KMS-11 (cell line): ENCODE measurements at regions not wholly inside any gene's neighbourhood (a gene's known extent, or its start where the extent isn't known, plus 50 kb on each side); places are given as distances from the start of the nearest gene placed in this dataset.

ENCODE experiments used
- H2AFZ ChIP-seq: fragments of 200-600 bp; sonication (generic); 2 replicates; pipeline ENCODE4 v1.6.1; 2016; ENCODE audit warnings: antibody characterized with exemption, mixed run types, low read depth
- H3K27ac ChIP-seq: fragments of 200-600 bp; sonication (generic); 2 replicates; pipeline ENCODE4 v1.6.1; 2016; ENCODE audit warnings: mild to moderate bottlenecking, mixed run types
- H3K27me3 ChIP-seq: fragments of 200-600 bp; sonication (generic); 2 replicates; pipeline ENCODE4 v1.6.1; 2017; ENCODE audit warnings: mild to moderate bottlenecking, low read depth, mixed run types, moderate library complexity; ENCODE audit not compliant: insufficient read depth
- H3K36me3 ChIP-seq: fragments of 200-600 bp; sonication (generic); 2 replicates; pipeline ENCODE4 v1.6.1; 2017; ENCODE audit warnings: mild to moderate bottlenecking, mixed run types; ENCODE audit not compliant: insufficient read depth
- H3K4me1 ChIP-seq: fragments of 200-600 bp; sonication (generic); 2 replicates; pipeline ENCODE4 v1.6.1; 2016; ENCODE audit warnings: mild to moderate bottlenecking, low read depth, mixed run types; ENCODE audit not compliant: poor library complexity, severe bottlenecking
- H3K4me2 ChIP-seq: fragments of 200-600 bp; sonication (generic); 2 replicates; pipeline ENCODE4 v1.7.0; 2016; ENCODE audit warnings: mild to moderate bottlenecking, mixed run types
- H3K4me3 ChIP-seq: fragments of 200-600 bp; sonication (generic); IDR thresholded peaks from 2 replicates; pipeline ENCODE4 v1.6.1; 2017; ENCODE audit warnings: low read depth, low read length, mixed read lengths; ENCODE audit not compliant: insufficient read depth
- H3K79me2 ChIP-seq: fragments of 200-600 bp; sonication (generic); 2 replicates; pipeline ENCODE4 v1.6.1; 2016; ENCODE audit warnings: low read depth, mixed run types; ENCODE audit not compliant: insufficient read depth
- H3K9ac ChIP-seq: fragments of 200-600 bp; sonication (generic); 2 replicates; pipeline ENCODE4 v1.6.1; 2016; ENCODE audit warnings: mild to moderate bottlenecking, mixed run types
- H4K20me1 ChIP-seq: fragments of 200-600 bp; sonication (generic); 2 replicates; pipeline ENCODE4 v1.6.1; 2016; ENCODE audit warnings: mild to moderate bottlenecking, mixed run types; ENCODE audit not compliant: insufficient read depth
- TF ChIP-seq, protein P1 (sequence below): fragments of 200-600 bp; sonication (generic); conservative IDR thresholded peaks from 2 replicates; pipeline ENCODE4 v1.6.1; 2017; ENCODE audit warnings: low read depth, mild to moderate bottlenecking, antibody characterized with exemption, low read length, moderate library complexity, mixed read lengths

DNA sequence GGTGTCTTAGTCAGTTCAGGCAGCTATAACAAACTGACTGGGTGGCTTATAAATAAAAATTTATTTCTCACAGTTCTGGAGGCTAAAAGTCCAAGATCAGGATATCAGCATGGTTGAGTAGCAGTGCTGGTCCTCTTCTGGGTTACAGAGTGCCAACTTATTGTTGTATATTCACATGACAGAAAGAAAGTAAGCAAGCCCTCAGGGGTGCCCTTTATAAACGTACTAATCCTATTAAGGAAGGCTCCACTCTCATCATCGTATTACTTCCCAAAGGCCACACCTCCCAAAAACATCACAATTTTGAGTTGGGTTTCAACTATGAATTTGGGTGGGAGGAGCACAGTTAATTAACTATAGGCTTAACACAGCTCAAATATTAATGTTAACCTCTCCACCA is 653.0 kb downstream of the DIPK2A start:
- no peaks in the 10 kb centered on the region for H3K27me3 ChIP-seq
- no peak overlapping the region for H2AFZ ChIP-seq
- TF ChIP-seq, protein P1, sequence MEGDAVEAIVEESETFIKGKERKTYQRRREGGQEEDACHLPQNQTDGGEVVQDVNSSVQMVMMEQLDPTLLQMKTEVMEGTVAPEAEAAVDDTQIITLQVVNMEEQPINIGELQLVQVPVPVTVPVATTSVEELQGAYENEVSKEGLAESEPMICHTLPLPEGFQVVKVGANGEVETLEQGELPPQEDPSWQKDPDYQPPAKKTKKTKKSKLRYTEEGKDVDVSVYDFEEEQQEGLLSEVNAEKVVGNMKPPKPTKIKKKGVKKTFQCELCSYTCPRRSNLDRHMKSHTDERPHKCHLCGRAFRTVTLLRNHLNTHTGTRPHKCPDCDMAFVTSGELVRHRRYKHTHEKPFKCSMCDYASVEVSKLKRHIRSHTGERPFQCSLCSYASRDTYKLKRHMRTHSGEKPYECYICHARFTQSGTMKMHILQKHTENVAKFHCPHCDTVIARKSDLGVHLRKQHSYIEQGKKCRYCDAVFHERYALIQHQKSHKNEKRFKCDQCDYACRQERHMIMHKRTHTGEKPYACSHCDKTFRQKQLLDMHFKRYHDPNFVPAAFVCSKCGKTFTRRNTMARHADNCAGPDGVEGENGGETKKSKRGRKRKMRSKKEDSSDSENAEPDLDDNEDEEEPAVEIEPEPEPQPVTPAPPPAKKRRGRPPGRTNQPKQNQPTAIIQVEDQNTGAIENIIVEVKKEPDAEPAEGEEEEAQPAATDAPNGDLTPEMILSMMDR, result no peak
- H4K20me1 ChIP-seq, result no peaks in the 10 kb centered on the region
- no peak overlapping the region for H3K4me2 ChIP-seq
- no peak overlapping the region for H3K27ac ChIP-seq
- H3K4me1 ChIP-seq, result no peaks in the 10 kb centered on the region
- no peak overlapping the region for H3K4me3 ChIP-seq
- H3K9ac ChIP-seq, result no peak overlapping the region
- H3K79me2 ChIP-seq, result no peaks in the 10 kb centered on the region
- H3K36me3 ChIP-seq, result no peaks in the 10 kb centered on the region

DNA sequence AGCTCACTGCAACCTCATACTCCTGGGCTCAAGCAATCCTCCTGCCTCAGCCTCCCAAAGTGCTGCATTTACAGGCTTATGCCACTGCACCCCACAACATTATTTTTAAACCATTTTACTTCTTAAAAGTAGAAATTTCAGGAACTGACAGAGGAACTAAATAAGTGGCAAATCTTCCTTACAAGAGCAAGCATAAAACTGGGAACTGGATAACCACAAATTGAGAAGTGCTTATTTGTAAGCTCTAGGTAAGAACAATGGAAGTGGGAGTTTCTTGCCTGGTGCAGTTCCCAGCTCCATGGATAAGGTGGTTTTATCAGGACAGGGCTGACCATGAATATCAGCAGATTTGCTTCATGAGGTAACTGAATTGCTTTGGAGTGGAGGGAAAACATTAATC is 655.2 kb downstream of the DIPK2A start:
- Histone ChIP-seq H3K27me3 (no peaks in the 10 kb centered on the region), H3K4me2 (no peak overlapping the region), H3K9ac (no peak overlapping the region), H3K36me3 (no peaks in the 10 kb centered on the region), H3K4me1 (no peaks in the 10 kb centered on the region), H4K20me1 (no peaks in the 10 kb centered on the region), H3K79me2 (no peaks in the 10 kb centered on the region), H3K27ac (no peak overlapping the region), H3K4me3 (no peak overlapping the region), H2AFZ (no peak overlapping the region)
- TF ChIP-seq, protein P1, result no peak

DNA sequence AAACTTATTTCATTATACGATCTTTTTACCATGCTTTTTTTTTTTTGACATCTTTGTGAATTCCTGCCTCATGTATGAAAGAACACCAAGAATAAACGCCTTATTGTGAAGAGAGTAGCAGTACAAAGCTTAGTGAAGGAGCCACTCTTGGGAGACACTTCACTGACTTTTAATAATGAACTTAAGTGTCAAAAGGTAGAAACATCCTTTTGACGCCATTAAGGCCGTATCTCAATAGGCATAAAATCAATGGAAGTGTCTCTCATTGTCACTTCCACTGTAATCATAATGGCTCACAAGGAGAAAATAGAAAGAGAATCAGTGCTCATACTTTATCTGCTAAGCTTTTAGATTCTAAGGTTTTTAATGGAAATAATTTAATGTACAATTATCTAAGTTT is 657.8 kb downstream of the DIPK2A start:
- H3K27ac ChIP-seq, result no peak overlapping the region
- no peaks in the 10 kb centered on the region for H3K4me1 ChIP-seq
- no peaks in the 10 kb centered on the region for H4K20me1 ChIP-seq
- no peak overlapping the region for H3K4me3 ChIP-seq
- no peak overlapping the region for H3K4me2 ChIP-seq
- H3K27me3 ChIP-seq, result no peaks in the 10 kb centered on the region
- H3K9ac ChIP-seq, result no peak overlapping the region
- no peaks in the 10 kb centered on the region for H3K79me2 ChIP-seq
- H3K36me3 ChIP-seq, result no peaks in the 10 kb centered on the region
- H2AFZ ChIP-seq, result no peak overlapping the region
- TF ChIP-seq, protein P1, result no peak

DNA sequence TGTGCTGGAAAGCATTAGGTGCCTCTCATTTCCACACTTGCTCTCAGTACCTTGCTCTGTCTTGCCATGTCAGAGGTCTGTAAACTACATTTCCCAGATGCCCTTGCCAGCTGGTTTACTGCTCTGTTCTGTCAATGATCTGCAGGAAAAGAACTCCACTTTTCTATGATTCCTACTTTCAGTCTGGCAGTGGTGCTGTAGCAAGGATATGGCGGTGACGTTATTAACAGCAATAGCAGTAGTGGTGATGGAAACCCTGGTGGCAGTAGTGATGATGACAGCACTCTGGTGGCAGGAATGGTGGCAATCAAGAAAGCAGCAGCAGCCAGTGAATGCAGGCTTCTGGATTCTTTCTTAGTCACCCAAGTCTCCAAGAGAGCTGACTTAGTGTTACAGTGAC is 665.2 kb downstream of the DIPK2A start:
- Histone ChIP-seq H3K9ac (no peak overlapping the region), H3K27me3 (no peaks in the 10 kb centered on the region), H3K4me2 (no peak overlapping the region), H3K79me2 (no peaks in the 10 kb centered on the region), H2AFZ (no peak overlapping the region), H3K4me1 (no peaks in the 10 kb centered on the region), H3K27ac (no peak overlapping the region), H4K20me1 (no peaks in the 10 kb centered on the region), H3K36me3 (no peaks in the 10 kb centered on the region), H3K4me3 (no peak overlapping the region)
- TF ChIP-seq, protein P1, result no peak

DNA sequence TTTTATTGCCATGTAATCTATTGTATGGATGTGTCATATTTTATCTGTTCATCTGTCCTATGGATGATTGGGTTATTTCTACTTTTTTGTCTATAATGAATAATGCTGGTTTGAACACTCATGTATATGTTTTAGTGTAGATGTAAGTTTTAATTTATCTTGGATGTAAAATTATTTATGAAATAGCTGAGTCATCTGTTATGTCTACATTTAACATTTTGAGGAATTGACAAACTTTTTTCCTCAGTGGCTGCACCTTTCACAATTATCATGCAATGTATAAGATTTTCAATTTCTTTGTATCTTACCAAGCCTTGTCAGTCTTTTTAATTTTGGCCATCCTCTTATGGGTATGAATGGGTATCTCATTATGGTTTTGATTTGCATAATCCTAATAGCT is 666.4 kb downstream of the DIPK2A start:
- no peak overlapping the region for H3K27ac ChIP-seq
- no peaks in the 10 kb centered on the region for H3K36me3 ChIP-seq
- H3K79me2 ChIP-seq, result no peaks in the 10 kb centered on the region
- H2AFZ ChIP-seq, result no peak overlapping the region
- no peaks in the 10 kb centered on the region for H3K27me3 ChIP-seq
- H3K4me3 ChIP-seq, result no peak overlapping the region
- no peaks in the 10 kb centered on the region for H4K20me1 ChIP-seq
- H3K4me1 ChIP-seq, result no peaks in the 10 kb centered on the region
- H3K4me2 ChIP-seq, result no peak overlapping the region
- TF ChIP-seq, protein P1, result no peak
- H3K9ac ChIP-seq, result no peak overlapping the region
